ENCODE measurements at regions not wholly inside any gene's neighbourhood (a gene's known extent, or its start where the extent isn't known, plus 50 kb on each side); places are given as distances from the start of the nearest gene placed in this dataset.

DNA sequence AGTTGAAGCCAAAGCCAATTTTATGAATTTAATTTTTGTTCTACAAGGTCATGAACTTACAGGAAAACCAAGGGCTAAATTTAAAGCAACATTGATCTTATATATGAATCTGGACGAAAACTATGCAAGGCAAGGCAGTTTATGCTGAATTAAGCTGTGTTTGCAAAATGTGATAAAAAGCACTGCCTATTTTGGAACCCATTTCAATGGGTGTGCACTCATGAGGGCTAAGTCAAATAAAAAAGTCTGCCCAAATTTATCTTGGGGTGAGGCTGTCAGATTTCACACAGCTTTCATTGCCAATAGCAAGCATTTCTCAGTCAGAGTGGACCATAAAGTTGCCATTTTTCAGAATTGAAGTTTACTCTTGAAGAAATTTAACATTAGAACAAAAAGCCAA lies 199.9 kb downstream of the LURAP1L start:
- TF ChIP-seq POLR2A (IDR thresholded peaks at IDR 0.05) = no peak
- TF ChIP-seq, protein P1, sequence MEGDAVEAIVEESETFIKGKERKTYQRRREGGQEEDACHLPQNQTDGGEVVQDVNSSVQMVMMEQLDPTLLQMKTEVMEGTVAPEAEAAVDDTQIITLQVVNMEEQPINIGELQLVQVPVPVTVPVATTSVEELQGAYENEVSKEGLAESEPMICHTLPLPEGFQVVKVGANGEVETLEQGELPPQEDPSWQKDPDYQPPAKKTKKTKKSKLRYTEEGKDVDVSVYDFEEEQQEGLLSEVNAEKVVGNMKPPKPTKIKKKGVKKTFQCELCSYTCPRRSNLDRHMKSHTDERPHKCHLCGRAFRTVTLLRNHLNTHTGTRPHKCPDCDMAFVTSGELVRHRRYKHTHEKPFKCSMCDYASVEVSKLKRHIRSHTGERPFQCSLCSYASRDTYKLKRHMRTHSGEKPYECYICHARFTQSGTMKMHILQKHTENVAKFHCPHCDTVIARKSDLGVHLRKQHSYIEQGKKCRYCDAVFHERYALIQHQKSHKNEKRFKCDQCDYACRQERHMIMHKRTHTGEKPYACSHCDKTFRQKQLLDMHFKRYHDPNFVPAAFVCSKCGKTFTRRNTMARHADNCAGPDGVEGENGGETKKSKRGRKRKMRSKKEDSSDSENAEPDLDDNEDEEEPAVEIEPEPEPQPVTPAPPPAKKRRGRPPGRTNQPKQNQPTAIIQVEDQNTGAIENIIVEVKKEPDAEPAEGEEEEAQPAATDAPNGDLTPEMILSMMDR (IDR thresholded peaks at IDR 0.05) = no peak

Data from heart left ventricle (tissue), 13 donors.